ENCODE measurements at regions not wholly inside any gene's neighbourhood (a gene's known extent, or its start where the extent isn't known, plus 50 kb on each side); places are given as distances from the start of the nearest gene placed in this dataset.

DNA sequence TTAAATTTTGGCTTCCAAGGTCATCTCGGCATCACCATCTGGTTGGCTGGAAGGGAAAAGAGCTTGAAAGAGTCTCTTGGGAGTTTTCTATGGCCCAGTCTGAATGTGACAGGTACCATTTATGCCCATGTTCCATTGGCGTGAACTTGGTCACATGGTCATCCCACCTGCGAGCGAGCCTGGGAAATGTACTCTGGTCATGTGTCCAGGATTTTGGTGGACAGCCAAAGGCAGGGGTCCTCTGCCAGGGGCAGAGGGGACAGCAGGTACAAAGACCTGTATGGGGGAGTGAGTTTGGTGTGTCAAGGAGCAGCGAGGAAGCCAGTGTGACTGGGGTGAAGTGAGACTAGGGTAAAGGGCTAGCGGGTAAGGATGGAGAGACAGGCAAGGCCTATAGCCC, 112.6 kb downstream of the CDC5L start:
- DNase-seq: no peak

GRCh38 chr6:44503471-44503870, 116.0 kb downstream of the CDC5L start:
- no peak for DNase-seq

GRCh38 chr6:44504301-44504791, 116.8 kb downstream of the CDC5L start:
- DNase-seq: no peak

- DNase-seq: no peak
Measured at GRCh38 chr6:44505751-44506150, 118.2 kb downstream of the CDC5L start.

GRCh38 chr6:44507014-44507413, 119.5 kb downstream of the CDC5L start:
- DNase-seq: no peak

DNA sequence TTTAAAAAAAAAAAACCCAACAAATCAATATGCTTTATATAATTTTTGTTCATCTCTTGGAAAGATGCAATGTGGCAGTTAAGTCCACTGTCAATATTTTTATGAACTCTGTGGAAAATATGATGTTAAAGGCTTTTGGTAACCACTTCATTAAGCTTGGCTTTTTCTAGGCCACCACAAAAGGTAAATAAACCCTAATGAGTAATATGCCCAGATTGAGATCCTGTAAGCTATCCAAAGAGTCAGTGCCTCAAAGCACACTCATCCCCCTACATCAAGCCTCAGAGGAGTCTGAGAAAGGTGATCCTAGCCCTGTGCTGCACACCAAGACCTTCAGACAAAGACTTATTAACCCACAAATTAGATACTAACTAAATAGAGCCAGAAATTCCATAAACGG, 121.1 kb downstream of the CDC5L start:
- no peak for DNase-seq

DNA sequence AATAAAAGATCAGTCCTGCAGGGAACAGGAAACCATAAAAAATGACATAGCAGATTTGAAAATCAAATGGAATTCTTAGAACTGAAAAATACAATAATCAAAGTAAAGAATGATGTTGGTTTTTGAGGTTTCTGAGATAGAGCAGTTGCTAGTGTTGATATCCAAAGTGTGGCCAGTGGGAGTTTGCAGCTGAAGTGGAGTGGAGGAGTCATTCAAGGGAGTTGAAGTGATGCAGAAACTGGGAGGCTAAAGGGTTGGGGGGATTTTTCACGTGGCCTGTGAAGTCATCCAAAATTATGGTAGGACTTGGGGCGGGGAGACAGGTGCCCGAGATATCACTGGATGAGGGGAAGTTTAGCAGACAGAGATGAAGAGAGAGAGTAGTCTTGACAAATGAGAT, 123.6 kb downstream of the CDC5L start:
- DNase-seq: no peak

GRCh38 chr6:44512868-44513741, 125.6 kb downstream of the CDC5L start:
- DNase-seq: no peak

DNA sequence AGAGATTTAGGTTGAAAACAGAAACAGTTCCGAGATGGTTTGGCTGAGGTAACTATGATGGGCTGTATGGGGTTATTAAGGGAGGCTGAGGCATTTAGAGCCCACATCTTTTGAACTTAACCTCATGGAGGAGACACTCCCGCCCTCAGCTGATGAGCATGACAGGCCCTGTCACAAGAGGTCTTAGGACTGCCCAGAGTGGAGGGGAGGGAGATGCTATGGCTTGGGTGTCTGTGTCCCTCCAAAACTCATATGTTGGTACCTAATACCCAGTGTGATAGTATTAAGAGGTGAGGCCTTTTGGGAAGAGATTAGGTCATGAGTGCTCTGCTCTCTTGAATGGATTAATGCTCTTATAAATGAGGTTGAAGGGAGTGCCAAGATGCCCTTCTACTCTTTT, 126.6 kb downstream of the CDC5L start:
- no peak for DNase-seq

GRCh38 chr6:44514576-44515193, 127.2 kb downstream of the CDC5L start:
- no peak for DNase-seq

- no peak for DNase-seq
Measured at GRCh38 chr6:44522871-44523270, 135.4 kb downstream of the CDC5L start.

DNA sequence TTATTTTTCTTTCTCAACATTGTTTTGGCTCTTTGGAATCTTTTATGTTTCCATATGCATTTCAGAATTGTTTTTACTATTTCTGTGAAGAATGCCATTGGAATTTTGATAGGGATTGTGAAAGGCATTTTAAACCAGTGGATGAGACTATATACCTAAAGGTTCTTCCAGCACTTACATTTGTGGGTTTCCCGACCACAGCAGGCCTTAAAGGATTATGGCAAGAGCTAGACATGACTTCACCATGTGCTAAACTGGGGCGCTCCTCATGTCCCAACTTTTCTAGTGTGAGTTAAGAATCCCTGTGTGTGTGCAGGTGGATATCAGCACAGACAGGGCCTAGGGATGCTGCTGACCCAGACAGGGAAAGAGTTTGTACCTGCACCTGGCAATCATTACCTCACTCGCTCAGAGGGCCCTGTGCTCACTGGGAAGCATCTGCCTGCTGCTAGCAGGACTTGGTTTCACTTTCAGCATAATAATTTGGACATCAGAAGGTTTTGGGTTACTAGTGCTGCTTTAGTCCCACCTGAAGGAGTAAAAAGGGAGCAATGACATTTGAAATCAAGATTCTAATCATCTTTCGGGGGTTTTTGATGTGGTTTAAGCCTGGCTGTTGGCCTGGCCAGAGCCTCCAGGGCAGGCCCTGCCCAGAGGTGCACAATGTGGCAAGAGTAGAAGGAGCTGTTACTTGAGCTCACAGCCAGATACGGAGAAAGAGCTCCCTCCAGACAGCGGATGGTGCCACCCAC, 137.1 kb downstream of the CDC5L start:
- DNase-seq: no peak

GRCh38 chr6:44525761-44526351, 138.3 kb downstream of the CDC5L start:
- no peak for DNase-seq

DNA sequence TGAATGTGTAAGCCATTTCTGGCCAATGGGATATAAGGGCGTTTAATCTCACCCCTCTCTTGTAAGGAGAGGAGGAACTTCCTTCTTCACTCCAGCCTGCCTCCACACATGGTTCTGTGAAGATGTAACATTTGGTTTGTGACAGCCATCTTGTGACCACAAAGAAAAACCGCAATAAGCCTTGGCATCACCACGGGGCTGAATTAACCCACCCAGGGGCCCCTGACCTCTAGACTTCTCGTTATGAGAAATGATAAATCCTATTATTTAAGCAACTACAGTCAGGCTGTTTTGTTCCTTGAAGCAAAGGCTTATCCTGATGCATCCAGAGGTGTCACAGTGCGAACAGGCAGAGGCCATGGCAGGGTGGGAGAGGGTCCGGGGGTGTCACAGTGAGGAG, 139.7 kb downstream of the CDC5L start:
- DNase-seq: no peak

DNA sequence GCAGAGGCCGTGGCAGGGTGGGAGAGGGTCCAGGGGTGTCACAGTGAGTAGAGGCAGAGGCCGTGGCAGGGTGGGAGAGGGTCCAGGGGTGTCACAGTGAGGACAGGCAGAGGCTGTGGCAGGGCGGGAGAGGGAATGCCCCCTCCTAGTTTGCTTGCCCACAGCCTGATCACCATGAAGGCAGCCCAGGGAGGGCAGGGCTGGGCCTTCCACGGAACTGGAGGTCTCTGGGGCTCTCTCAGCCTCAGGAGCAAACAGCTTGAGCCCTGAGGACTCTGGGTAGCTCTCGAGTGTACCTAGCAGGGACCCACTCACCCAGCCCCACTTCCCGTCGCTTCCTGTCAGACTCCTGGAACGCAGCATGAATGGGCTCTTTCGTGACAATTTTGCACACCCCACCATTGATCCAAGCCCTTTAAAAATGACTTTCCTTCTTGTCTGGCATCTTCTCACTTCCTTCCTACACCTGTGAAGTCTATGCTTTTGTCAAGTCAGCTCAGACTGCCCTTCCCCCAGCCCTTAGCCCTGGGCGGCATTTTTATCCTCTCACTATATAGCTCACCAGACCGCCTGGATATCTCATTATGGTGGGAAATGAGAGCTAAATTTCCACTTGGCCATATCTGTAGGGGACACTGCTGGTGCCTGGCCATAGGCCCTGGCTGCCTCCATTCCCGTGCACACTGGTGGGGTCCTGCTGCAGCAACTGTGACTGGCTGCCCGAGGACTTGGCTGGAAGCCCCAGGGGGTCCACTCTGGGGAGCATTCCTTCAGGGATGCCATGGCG, 140.3 kb downstream of the CDC5L start:
- no peak for DNase-seq

- no peak for DNase-seq
Measured at GRCh38 chr6:44528370-44528644, 140.8 kb downstream of the CDC5L start.

GRCh38 chr6:44528716-44529115, 141.2 kb downstream of the CDC5L start:
- DNase-seq: no peak

DNA sequence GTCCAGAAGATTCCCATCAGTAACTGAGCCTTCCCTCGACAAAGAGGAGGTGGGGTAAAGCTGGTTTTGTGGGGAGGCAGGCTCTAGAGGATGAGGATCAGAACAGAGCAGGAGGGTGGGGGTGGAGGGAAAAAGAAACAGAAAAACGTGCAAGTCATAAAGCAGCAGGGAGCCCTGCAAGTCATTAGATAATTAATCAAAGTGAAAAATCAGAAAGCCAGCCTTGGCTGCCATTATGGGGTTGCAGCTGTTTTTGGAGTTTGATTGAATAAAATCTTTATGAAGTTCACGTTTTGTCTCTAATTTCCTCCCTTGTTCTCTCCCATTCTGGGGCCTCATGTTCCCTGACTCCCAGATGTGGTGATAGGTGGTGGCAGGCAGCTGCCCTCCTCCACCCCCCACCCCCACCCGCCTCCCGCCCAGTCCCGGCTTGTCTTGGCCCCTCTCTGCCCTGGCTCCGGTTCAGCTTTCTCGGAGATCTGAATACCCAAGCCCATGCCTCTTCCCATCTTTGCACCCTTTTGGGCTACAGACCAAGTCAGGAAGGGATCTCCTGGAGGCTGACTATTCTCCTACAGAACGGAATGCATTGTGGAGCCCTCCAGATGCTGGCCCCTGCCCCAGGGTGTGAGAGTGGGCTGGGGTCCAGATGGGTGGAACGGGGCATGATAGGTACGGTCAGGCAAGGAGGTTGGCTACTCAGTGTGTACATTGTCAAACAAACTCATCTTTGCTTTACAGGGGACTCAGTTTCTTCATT, 141.8 kb downstream of the CDC5L start:
- no peak for DNase-seq

DNA sequence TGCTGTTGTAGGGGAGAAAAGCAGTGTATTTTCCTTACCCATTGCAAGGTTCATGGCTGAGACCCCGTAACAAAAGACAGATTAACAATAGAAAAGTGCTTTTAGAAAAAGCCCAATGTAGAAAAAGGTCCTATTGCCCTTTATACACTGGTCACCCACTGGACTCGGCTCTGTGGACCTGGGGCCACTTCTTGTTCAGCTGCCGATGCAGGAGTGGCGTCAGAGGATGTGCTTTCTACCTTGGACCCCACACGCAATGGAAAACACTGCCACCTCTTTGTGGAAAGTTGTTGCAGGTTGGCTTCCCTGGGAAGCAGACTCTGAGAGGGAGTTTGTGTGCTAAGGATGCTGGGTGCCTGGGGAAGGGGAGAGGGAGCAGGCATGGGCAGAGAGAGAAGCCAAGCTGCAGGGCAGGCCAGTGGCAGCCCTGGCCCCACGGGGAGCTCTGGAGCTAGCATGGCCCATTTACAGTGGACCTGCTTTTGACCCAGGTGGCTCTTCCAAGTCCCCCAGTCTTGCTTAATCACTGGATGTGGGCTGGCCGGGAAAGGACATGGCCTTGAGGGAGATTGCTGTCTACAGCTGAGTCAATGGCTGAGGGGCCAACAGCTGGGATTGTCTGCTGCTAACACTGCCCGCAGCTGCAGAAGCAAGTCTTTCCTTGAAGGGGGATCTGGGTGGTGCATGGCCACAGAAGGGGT, 142.9 kb downstream of the CDC5L start:
- no peak for DNase-seq

- DNase-seq: no peak
Measured at GRCh38 chr6:44530910-44531234, 143.4 kb downstream of the CDC5L start.

DNA sequence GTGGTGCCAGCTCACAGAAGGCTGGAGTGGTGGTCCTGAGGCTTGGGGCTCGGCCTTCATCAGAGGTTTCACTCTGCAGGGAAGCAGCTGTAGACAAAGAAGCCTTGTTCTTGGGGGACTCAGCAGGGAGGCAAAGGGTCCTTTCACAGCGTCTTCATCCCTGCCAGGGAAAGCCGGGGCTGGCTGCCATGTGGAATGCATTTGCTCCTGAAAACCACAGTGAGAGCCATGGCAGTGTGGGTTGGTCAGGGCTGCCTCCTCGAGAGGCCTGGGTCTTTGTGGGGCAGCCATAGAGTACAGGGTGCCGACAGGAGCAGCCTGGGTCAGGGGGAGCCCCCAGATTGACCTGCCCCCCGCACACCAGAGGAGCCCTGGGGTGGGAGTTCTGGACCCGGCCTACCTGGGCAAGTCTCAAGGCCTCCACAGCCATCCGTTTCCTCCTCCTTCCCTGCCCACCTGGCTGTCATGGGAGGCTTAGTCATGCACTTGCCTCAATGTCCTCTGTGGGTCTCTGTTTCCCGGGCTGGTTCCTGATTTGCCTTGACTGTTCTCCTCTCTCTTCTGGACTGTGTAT, 144.0 kb downstream of the CDC5L start:
- no peak for DNase-seq
